ENCODE measurements at regions not wholly inside any gene's neighbourhood (a gene's known extent, or its start where the extent isn't known, plus 50 kb on each side); places are given as distances from the start of the nearest gene placed in this dataset.

GRCh38 chr4:162830899-162831298, 335.8 kb downstream of the NAF1 start:
- TF ChIP-seq POLR2A (IDR thresholded peaks at IDR 0.05) (no peak), CTCF (IDR thresholded peaks at IDR 0.05) (no peak)

Measured in adrenal gland (tissue), 5 donors.